Limb (tissue), 2 donors: ENCODE measurements at regions not wholly inside any gene's neighbourhood (a gene's known extent, or its start where the extent isn't known, plus 50 kb on each side); places are given as distances from the start of the nearest gene placed in this dataset.

Experiments
- DNase-seq, 2 donors: peaks; one replicate each; pipeline ENCODE4 v3.0.0-alpha.2; 2016; ENCODE audit errors: extremely low spot score in 2 of 2

DNA sequence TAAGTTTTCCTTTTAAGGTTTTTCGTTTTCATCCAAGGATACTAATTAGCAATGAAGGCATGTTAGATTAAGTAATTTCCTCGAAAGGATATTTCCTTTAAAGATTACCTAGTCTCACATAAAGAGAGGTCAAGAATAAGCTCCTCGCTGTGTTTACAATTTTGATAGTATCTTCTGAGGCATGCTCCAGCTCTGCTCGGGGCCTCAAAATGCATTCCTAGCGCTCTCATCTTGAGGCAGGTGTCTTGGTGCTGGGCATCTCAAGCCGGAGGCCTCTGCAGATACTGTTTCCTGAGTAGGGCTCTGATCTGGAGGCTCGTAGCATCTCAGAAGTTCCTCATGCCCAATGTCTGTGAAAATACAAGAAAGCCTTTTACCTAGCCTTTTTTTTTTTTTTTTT, 128.6 kb upstream of the SNX19 start:
- no peak for DNase-seq

DNA sequence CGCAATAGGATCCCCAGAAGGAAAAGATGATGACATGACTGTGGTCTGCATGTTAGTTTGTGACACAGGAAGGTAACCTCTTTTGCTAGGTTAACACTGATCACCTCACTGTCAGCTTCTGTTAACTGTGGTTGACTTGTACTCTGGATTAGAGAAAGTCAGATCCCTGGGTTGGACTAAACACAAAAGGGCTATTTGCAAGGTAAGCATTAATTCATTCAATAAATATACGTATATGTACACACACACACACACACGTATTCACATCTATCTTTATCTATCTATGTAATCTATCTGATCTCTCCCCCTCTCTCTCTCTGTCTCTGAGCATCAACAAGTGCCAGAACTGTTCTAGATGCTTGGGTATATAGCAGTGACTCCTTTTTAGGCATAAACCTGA, 136.1 kb upstream of the SNX19 start:
- DNase-seq, result no peak

DNA sequence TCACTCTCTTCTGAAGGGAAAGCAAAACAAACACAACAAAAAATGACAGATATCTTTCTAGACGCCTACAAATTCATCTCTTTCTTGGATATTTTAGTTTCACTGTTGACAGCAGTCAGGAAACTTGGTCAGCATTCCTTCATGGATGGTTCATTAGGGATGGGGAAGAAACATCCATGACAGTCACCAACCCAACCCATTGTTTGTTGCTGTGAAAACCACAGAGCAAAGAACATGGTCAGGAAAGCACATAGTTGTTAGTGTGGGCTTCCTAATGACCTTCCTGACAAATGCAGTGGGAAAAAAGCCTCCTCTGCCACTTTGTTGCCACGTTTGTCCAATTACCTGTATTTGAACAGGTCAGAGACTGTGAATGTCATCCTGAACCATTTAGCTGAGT, 139.8 kb upstream of the SNX19 start:
- no peak for DNase-seq

DNA sequence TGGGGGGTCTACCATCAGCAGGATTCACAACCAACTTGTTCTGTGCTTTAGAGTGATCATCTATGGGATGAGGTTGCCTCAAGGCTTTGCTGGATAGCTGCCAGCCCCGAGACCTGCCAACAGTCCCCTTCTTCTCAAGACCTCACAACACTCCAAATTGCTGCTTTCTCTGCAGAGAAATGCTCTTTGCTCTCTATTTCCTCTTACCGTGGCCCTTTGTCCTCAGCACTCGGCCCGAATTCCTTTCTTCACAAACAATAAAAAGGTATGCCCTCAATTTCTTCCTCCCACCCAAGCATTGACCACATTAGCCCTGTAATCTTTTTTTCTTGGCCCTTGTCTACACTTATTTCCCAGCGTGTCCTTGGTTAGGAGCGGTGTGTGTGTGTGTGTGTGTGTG, 147.4 kb upstream of the SNX19 start:
- no peak for DNase-seq

DNA sequence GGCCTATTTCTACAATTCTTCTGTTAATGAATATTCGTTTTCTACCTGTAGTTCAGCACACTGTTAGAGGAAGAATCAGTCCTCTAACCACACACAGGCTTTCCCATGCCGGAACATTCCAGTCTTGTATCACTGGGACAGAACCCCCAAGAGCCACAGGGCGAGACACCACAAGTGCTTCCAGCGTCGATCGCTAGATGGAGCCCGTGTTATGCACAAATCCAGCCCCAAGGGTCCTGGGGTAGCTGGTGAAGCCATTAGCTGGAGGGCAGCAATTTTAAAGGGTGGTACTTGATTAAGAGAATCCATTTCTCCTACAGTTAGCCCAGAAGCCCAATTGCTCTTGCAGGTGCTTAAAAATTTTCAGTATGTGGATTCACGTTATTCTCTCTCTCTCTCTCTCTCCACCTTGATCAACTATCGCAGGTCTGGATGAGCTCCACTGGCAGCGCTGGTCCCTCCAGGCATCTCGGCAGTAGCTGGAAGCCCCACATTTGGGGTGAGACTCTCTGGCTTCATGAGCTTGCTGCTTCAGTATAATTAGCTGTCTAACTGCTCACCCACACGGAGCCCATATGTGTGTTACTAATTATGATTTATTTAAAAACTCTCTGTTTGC, 148.2 kb upstream of the SNX19 start:
- DNase-seq, result peak; percentile 68 to 84

DNA sequence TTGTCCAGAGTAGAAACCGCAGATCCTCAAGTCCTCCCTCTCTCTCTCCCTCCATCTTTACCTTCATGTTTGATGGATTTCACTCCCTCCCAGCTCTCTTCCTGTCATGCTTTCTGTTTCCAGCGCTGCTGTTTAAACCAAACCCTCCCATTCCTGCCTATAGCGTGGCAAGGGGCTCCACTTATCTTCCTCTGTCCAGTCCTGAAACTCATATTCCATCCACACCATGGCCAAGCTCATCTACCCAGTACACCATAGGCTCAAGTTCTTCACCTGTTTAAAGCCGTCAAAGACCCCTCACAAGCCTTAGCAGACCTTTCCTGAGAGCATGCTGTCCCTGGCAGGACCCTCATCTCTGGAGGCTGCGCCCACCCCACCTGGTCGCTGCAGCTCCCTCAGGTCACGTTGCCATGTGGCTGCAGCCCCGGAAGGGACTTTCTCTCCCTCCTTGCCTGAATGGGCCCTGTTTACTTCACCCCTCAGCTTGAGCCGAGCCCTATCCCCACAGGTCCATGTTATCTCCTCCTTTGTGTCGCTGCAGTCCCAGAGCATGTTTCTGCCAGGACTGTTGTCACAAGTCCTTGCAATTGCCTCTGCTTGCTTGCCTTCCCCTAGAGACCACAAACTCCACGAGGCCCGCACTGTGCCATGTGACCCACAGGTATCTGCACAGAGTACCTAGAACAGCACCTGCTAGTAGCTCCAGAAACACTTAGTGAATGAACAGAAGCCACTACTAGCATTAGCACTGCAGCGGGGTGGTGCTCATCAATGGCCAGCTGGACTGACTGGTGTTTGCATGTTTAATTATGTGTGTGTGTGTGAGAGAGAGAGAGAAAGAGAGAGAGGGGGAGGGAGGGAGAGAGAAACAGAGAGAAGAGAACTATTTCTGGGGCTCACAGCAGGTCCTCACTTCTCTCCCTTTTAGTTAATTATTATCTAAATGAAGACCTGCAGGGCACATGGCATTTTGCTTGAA, 149.4 kb upstream of the SNX19 start:
- DNase-seq, result peak in 1 of 2 donors; percentile 2

DNA sequence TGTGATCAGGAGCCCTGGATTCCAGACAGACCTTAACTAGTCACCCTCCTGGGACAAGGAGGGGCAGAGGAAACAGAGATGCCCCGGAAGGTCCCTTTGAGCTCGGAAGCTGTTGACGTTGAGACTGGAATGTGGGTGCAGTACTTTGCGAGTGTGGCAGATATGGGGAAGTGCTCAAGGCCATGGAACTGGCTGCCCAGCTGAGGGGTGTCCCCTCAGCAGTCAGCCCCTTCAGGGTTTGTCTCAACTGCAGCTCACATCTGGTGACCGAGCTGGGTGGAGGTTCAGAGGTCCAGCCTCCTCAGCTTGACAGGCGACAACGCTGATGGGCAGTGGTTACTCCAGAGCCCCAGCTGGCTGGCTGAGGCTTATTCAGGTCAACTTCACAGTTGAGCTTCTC, 150.3 kb upstream of the SNX19 start:
- DNase-seq, result no peak

DNA sequence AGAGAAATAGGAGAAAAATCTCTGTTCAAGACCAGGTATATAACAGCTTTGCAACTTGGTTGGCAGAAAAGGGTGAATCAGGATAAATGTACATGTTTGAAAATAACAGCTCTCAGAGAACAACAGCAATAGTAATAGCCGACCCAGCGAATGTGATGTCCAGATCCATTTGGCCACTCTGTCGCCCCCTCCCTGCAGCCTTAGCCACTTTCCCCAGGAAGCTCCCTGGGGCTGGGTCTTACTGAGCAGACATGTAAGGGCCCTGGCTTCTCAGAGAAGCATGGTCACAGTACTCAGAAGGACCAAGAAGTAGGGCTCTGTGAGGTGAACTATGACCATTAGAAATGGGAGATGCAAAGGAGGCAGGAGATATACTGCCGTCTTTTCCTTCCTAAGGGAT, 154.1 kb upstream of the SNX19 start:
- DNase-seq, result no peak

DNA sequence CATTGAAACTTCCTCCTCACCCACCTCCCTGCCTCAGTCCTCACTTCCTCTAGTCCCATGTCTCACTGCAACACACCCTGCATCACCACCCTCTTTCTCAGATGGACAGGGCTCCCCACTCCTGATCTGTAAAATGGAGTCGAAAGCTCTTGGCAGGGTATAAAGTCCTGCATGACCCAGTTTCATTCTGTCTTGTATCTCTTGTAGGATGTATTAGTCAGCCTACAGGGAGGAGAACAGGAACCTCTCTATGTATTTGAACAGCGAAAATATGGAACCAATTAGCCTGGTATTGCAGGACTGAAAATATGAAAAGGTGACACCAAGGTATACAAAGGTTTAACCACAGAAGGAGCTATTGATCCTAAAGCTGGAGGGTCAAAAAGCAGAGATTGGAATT, 156.9 kb upstream of the SNX19 start:
- no peak for DNase-seq

DNA sequence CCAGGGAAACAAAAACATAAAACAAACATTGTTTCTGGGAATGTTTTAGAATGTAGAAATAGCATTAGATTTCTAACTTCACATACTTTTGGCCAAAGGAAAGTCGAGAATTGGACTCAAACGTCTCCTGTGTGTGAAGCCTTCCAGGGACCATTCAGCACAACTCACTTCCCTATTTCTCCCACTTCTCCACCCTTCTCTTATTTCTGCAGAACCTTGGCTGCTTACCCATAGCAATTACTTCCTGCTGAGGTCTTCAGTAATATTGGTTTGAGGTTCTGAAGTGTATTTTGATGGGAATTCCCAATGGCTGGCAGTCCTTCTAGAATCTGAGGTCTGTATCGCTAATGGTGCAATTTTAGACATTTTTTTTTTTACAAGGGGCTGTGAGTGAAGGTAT, 158.3 kb upstream of the SNX19 start:
- peak in 1 of 2 donors; percentile 48 for DNase-seq

DNA sequence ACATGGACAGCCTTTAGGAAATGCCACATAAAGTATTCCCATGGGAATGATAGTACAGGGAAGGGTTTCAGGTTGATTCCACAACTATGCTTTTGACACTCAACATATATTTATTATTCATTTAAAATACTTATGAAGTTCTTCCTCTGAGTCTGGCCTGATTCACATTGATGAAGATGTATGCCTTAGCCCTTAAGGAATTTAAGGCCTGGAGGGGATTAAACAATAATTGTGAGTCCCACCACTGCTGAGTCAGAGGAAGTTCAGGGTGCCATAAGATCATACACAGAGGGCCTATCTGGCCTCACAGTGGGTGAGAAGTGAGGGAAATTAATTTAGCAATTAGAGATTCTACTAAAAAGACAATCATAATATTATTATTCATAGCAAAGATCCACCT, 161.1 kb upstream of the SNX19 start:
- no peak for DNase-seq

DNA sequence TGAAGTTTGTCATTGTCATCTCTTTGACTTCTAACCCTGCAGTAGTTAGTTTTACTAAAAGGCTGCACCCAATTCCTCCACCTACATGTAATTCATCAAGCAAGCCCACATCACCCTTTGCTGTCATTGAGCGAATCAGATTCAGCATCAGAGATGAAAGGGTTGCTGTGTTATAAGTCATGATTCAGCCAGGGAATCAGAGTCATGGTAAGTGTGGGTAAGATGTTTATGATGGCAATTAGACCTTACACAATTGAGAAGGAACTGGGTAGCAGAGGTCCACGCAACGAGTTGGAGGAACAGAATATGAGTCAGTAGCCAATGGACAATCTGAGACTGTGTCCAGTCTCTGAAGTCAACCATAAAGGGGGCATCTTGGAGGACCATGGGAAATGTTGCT, 162.8 kb upstream of the SNX19 start:
- no peak for DNase-seq

DNA sequence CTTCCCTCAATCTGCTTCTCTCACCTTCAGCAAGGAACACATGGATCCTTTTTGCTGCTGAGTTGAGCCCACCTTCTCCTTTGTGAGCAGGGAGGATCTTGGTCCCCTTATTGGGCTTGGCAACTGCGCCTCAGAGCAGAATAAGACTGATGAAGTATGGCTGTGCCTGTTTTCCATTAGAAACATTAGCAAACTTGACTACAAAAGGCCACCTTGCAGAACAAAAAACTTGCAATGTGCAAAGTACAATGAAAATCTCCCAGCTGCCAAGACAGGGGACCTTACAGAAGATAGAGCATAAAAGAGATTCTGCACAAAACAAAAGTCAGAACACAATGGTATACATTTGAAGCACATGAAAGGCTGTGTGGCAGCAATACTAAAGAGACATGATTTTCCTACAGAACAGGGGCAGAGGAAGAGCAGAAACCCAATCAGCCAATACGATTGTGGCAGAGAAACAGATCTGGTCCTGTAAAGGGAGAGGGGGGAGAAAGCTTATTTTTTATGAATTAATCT, 173.5 kb upstream of the SNX19 start:
- no peak for DNase-seq

DNA sequence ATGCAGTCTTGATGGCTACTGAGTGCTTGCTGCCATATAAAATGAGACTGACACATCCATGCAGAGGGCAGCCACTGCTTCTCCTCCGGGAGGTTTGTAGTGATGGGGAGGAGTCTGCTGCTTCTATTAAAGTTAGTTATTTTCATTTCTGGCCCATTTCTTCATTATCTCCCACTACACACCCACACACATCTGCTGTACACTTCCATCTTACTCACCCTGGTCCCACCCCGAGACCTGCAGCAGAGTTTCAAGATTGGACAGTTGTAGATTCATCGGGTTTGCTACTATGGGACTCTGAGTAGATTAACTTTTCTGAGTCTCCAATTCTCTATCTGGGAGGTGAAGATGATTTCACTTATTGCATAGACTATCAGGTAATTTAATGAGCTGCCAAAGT, 176.2 kb upstream of the SNX19 start:
- DNase-seq, result no peak

DNA sequence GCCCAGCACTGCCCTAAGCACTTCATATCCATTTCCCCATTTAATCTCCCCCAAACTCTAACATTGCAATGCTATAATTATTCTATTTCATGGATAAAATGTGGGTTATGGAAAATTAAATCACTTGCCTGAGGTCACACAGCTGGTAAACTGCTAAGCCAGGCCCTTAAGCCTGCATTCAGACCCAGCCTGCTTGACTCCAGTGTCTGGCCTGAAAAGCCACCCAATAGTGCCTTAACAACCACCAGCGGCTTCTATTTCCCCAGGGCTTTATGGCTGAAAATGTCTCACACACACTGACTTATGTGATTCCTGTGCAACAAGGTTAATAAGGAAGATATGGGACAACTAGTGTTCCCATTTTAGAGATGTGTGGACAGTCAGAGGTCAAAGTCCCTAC, 178.5 kb upstream of the SNX19 start:
- no peak for DNase-seq

DNA sequence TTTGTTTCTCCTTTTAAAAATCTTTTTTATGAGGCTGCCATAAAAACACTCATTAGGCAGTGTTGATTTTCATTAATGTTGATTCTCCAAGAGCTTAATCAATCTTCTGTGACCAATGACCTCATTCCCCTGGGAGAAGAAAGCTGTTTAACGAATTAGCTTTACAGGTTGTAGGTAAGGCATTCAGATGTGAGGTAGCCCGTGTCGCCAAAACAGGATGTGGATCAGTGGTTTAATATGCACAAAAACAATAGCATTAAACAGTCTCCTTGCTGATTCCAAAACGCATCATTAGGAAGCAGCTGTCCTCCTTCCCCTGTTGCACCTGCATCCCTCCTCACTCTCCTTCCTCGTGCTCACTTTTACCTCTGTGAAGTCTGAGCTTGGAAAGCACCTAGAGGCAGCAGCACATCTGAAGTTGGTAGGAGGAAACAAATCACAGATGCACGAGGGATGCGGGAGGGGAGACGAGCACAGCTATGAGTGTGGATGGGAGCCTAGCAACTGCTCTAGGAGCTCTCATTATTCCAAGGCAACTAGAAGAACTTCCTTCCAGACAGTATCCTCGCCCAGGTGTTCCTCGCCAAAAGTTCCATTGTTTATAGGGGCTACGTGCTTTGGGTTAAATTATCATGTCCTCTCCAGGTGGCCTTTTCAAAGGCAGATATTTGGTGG, 179.4 kb upstream of the SNX19 start:
- no peak for DNase-seq

DNA sequence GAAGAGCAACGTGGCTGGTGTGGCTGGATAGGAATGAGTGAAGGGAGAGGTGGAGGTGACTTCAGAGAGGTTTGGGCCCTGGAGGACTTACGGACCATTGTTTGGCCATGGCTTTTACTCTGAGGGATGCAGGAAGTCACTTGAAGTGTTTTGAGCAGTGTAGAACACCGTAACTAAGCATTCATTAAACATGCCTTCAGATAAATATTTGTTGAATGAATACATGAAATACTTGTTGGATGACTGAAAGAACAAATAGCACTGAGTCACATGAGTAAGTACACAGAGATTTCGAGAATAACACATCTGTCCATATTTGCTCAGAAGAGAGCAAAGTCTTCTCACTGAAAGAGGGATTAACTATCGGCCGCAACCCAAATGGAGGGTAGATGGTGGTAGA, 182.7 kb upstream of the SNX19 start:
- no peak for DNase-seq

DNA sequence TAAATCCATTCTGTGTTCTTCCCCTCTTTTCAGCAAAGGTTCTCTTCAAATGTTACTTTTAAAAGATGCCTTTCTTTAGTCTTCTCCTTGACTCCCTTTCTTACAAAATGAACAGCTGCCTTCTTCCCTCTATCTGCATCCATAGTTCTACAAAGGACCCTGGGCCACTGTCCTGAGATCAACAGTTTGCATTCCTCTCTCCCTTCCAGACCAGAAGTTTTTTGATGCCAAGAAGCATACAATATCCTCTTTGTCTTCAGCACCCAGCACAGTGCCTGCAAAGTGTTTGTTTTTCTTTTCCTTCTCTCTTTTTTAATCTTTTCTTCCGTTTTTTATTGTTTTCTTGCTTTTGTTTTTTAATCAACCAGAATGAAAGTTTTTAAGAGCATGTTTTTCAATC, 183.5 kb upstream of the SNX19 start:
- DNase-seq, result no peak

DNA sequence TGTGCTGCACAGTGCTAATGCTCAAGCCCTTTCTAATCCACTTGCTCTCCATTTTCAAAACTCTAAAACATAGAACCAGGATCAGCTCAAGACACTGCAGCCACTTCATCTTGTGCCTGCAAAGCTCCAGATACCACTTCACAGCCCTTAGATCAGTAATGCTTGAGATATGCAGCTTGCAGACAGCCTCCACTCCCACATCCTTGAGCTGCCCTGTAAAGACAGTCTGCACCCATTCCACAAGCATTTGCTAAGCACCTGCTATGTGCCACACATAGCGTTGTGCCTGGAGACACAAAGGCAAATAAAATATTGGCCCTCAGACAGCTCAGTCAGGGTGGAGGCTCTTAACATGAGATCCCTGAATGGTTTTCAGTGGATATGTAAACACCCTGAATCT, 192.5 kb upstream of the SNX19 start:
- no peak for DNase-seq

DNA sequence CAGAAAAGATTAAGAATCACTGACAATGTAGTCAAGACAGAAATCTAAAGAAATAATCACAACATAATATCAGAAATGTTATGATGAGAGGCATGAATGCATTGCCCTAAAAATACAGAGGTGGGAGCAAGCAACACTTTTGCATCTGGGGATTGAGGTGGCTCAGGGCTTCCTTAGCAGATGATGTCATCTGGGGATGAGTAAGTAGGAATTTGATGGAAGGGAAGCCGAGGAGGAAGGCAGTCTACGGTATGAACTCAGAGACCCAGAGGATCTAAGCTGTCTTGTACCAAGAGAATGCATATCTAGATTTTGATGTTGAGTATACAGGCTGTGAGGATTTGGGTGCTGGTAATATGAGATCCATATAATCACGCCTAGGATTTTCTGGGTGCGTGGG, 193.0 kb upstream of the SNX19 start:
- DNase-seq, result no peak

DNA sequence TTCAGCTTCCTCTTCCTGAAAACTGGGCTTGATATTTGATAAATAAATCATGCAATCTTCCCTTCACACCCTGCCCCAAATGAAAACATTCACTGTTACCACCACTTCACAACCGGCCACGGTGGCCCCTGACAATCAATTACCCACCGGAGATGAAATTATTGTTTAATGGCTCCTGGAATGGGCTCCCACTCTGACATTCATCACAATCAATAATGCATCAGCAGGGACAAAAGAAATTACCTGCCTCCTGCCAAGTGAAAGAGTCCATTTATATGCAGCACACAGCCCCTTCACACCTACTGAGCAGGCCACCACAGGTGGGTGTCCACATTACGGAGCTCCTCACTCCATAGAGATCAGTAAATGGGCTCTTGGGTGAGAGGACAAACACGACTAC, 193.5 kb upstream of the SNX19 start:
- no peak for DNase-seq

DNA sequence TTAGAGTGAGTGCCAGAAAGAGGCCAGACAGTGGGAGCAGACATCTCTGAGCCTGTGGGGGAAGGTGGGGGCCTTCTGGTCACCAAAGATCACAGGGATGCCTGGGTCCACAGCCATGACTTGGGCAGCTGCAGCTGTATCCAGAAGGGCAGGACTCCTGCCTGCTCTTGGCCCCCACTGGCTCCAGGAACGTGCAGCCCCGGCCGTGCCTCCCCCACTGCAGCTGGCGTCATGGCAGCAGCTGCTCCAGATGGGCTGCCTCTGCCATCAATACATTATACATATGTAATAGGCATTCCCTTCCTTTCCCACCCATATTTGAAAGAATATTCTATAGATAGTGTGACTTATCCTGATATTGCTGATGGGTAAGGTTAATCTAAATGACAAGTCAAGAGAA, 195.5 kb upstream of the SNX19 start:
- DNase-seq, result no peak
